HEK293T (cell line): ENCODE measurements at regions not wholly inside any gene's neighbourhood (a gene's known extent, or its start where the extent isn't known, plus 50 kb on each side); places are given as distances from the start of the nearest gene placed in this dataset.

ENCODE experiments used
- CTCF ChIA-PET: fragments of 350-600 bp; formaldehyde crosslinking; extraction: SDS; loops from one replicate; lab custom pipeline; 2021; ENCODE audit warnings: antibody characterized with exemption, inconsistent platforms; lab: Yijun Ruan, JAX
- POLR2A ChIA-PET: fragments of 350-600 bp; formaldehyde crosslinking; extraction: SDS; loops from one replicate; lab custom pipeline; 2020; ENCODE audit warnings: antibody characterized with exemption, inconsistent platforms; lab: Yijun Ruan, JAX
- DNase-seq: peaks from one replicate; pipeline ENCODE4 v3.0.0; 2012; ENCODE audit warnings: mixed read lengths; ENCODE audit errors: extremely low spot score
- ARNT ChIP-seq: fragments of 450-650 bp; IDR thresholded peaks from 2 replicates; pipeline ENCODE4 v1.6.1; 2017; ENCODE audit warnings: mild to moderate bottlenecking
- BHLHE40 ChIP-seq: fragments of 450-650 bp; IDR thresholded peaks from 2 replicates; pipeline ENCODE4 v1.6.1; 2016; ENCODE audit warnings: mild to moderate bottlenecking, moderate library complexity, borderline replicate concordance
- CTBP1 ChIP-seq: fragments of 450-650 bp; IDR thresholded peaks from 2 replicates; pipeline ENCODE4 v1.6.1; 2016; ENCODE audit warnings: borderline replicate concordance
- ELF4 ChIP-seq: fragments of 450-650 bp; IDR thresholded peaks from 2 replicates; pipeline ENCODE4 v1.6.1; 2017; ENCODE audit warnings: antibody characterized with exemption
- FOXA1 ChIP-seq: fragments of 450-650 bp; IDR thresholded peaks from 2 replicates; pipeline ENCODE4 v1.6.1; 2016; ENCODE audit warnings: mild to moderate bottlenecking
- FOXK2 ChIP-seq: fragments of 450-650 bp; IDR thresholded peaks from 2 replicates; pipeline ENCODE4 v1.6.1; 2016; ENCODE audit warnings: mild to moderate bottlenecking
- FOXM1 ChIP-seq: fragments of 450-650 bp; IDR thresholded peaks from 2 replicates; pipeline ENCODE4 v1.6.1; 2017; ENCODE audit warnings: mild to moderate bottlenecking, borderline replicate concordance
- HDGF ChIP-seq: fragments of 450-650 bp; IDR thresholded peaks from 2 replicates; pipeline ENCODE4 v1.6.1; 2017; ENCODE audit warnings: antibody characterized with exemption, borderline replicate concordance
- L3MBTL2 ChIP-seq: fragments of 450-650 bp; conservative IDR thresholded peaks from 2 replicates; pipeline ENCODE4 v1.6.1; 2016; ENCODE audit warnings: mild to moderate bottlenecking
- LEF1 ChIP-seq: fragments of 450-650 bp; IDR thresholded peaks from 2 replicates; pipeline ENCODE4 v1.6.1; 2017; ENCODE audit warnings: mild to moderate bottlenecking, borderline replicate concordance
- NFRKB ChIP-seq: fragments of 450-650 bp; IDR thresholded peaks from 2 replicates; pipeline ENCODE4 v1.6.1; 2016; ENCODE audit warnings: mild to moderate bottlenecking, moderate library complexity
- SP1 ChIP-seq: fragments of 450-650 bp; IDR thresholded peaks from 2 replicates; pipeline ENCODE4 v1.6.1; 2017
- SUZ12 ChIP-seq: fragments of 450-650 bp; IDR thresholded peaks from 2 replicates; pipeline ENCODE4 v1.6.1; 2016; ENCODE audit warnings: mild to moderate bottlenecking
- TARDBP ChIP-seq: fragments of 450-650 bp; IDR thresholded peaks from 2 replicates; pipeline ENCODE4 v1.6.1; 2016
- ZNF384 ChIP-seq: fragments of 450-650 bp; IDR thresholded peaks from 2 replicates; pipeline ENCODE4 v1.6.1; 2016
- TF ChIP-seq, protein P1 (sequence below): fragments of 450-650 bp; IDR thresholded peaks from 2 replicates; pipeline ENCODE4 v1.6.1; 2016

GRCh38 chr2:33660416-33661123 is 61.5 kb upstream of the FAM98A start:
- DNase-seq = no peak
- TF ChIP-seq ZNF384 = no peak
- TF ChIP-seq SUZ12 = no peak
- no peak for TF ChIP-seq FOXM1
- no peak for TF ChIP-seq BHLHE40
- TF ChIP-seq CTBP1 = no peak
- no peak for TF ChIP-seq FOXA1
- no peak for TF ChIP-seq L3MBTL2
- no peak for TF ChIP-seq ELF4
- TF ChIP-seq HDGF = no peak
- TF ChIP-seq SP1 = no peak
- TF ChIP-seq NFRKB = no peak
- TF ChIP-seq LEF1 = no peak
- TF ChIP-seq TARDBP = no peak
- TF ChIP-seq, protein P1, sequence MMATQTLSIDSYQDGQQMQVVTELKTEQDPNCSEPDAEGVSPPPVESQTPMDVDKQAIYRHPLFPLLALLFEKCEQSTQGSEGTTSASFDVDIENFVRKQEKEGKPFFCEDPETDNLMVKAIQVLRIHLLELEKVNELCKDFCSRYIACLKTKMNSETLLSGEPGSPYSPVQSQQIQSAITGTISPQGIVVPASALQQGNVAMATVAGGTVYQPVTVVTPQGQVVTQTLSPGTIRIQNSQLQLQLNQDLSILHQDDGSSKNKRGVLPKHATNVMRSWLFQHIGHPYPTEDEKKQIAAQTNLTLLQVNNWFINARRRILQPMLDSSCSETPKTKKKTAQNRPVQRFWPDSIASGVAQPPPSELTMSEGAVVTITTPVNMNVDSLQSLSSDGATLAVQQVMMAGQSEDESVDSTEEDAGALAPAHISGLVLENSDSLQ = no peak
- ChIA-PET POLR2A (no interaction called here), CTCF (no interaction called here)

DNA sequence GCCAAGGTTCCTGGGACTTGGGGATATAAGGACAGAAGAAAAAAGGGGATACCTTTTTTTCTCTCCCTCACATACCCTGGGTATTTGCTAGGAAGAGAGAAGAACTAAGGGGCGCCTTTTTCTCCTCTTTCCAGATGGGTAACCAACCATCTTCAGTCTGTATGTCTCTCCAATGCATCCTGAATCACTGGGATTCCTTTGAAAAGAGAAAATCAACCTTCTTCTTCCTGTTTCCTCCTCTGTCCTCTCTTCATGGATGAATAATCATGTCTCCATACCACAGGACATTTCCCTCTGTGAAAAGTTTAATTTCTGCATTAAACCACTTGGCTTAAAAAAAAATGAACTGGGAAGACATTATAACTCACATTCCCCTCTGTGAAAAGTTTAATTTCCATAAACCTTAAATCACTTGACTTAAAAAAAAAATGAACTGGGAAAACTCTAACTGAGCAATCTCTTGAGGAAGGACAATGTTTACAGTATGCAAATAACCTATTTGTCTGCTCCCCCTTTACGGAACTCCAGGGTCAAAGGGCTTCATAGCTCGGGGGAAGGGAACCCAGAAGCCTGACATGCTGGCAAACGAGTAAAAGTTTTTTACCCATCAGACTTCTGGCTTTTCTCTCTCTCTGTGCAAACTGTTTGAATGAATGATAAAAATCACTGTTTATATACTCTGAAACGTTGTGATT is 56.7 kb upstream of the FAM98A start:
- TF ChIP-seq FOXM1 (no peak), SUZ12 (no peak), L3MBTL2 (no peak), FOXA1 (no peak), ARNT (no peak), ELF4 (no peak), NFRKB (no peak), SP1 (no peak), CTBP1 (no peak), FOXK2 (no peak), BHLHE40 (no peak), HDGF (no peak), TARDBP (no peak), LEF1 (no peak), ZNF384 (no peak)
- TF ChIP-seq, protein P1 = no peak
- POLR2A ChIA-PET = no interaction called here
- CTCF ChIA-PET = no interaction called here
- DNase-seq = no peak

- POLR2A ChIA-PET = no interaction called here
- CTCF ChIA-PET = no interaction called here
- TF ChIP-seq NFRKB = no peak
- TF ChIP-seq SP1 = no peak
- no peak for TF ChIP-seq CTBP1
- TF ChIP-seq, protein P1 = no peak
- TF ChIP-seq FOXM1 = no peak
- no peak for TF ChIP-seq ARNT
- no peak for TF ChIP-seq HDGF
- TF ChIP-seq TARDBP = no peak
- no peak for TF ChIP-seq ELF4
- TF ChIP-seq FOXA1 = no peak
- TF ChIP-seq LEF1 = no peak
- no peak for TF ChIP-seq L3MBTL2
- no peak for TF ChIP-seq BHLHE40
- no peak for TF ChIP-seq FOXK2
- TF ChIP-seq ZNF384 = no peak
- no peak for DNase-seq
These were observed 53.7 kb upstream of the FAM98A start for GRCh38 chr2:33652830-33653229.

GRCh38 chr2:33650171-33650570 is 51.1 kb upstream of the FAM98A start:
- DNase-seq = no peak
- POLR2A ChIA-PET = no interaction called here
- no peak for TF ChIP-seq TARDBP
- TF ChIP-seq ELF4 = no peak
- TF ChIP-seq, protein P1 = no peak
- TF ChIP-seq SP1 = no peak
- no peak for TF ChIP-seq ARNT
- no peak for TF ChIP-seq FOXM1
- CTCF ChIA-PET = no interaction called here
